OCI-LY3 (cell line): ENCODE measurements at regions not wholly inside any gene's neighbourhood (a gene's known extent, or its start where the extent isn't known, plus 50 kb on each side); places are given as distances from the start of the nearest gene placed in this dataset.

Experiments
- CTCF ChIP-seq: fragments of 200-600, 300-600 bp; sonication (generic); IDR thresholded peaks from 2 replicates; pipeline ENCODE4 v1.5.1; 2014; ENCODE audit warnings: antibody characterized with exemption, low read length, low read depth
- EZH2phosphoT487 ChIP-seq: fragments of 200-600 bp; shearing (Covaris generic); IDR thresholded peaks from 2 replicates; pipeline ENCODE4 v1.6.1; 2018; ENCODE audit warnings: antibody characterized with exemption, mixed run types, low read depth

- TF ChIP-seq CTCF (no peak), EZH2phosphoT487 (no peak)
These were observed 122.9 kb upstream of the NRBF2 start for GRCh38 chr10:63010203-63010602.
